Activated CD8-positive, alpha-beta memory T cell treated with anti-CD3 and anti-CD28 coated beads for 4 hours (primary cell): ENCODE measurements at regions not wholly inside any gene's neighbourhood (a gene's known extent, or its start where the extent isn't known, plus 50 kb on each side); places are given as distances from the start of the nearest gene placed in this dataset.
"Not testable (repeated sequence)": the region's sequence is repeated elsewhere in the genome, so short reads cannot be mapped to it uniquely, and the experiment has no call there.

Experiments used
- DNase-seq, 2 donors: peaks; one replicate each; pipeline ENCODE4 v3.0.0-alpha.2; 2020; ENCODE audit warnings: low read depth in 2 of 2

GRCh38 chr10:9275861-9276260 is 1221.4 kb downstream of the GATA3 start:
- DNase-seq = no peak

GRCh38 chr10:9285690-9286089 is 1231.2 kb downstream of the GATA3 start:
- DNase-seq = no peak

DNA sequence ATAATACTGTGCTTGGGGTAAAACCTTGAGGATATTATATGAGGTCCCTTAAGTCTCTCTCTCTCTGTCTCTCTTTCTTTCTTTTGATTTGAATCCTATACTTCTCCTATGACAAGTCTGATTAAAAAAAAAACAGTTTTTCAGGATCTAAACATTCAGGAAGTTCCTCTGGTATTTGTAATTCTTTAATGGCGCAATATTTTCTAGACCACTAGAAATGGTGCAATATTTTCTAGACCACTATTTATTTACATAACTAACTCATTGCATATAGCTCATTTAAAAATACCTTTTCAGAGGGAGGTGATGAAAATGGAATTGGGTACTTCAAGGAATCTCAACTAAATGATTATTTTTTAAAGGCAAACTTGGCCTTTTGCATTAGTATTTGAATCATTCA is 1235.3 kb downstream of the GATA3 start:
- DNase-seq = no peak

GRCh38 chr10:9291081-9291480 is 1236.6 kb downstream of the GATA3 start:
- DNase-seq = no peak

GRCh38 chr10:9294132-9294663 is 1239.7 kb downstream of the GATA3 start:
- no peak for DNase-seq

DNA sequence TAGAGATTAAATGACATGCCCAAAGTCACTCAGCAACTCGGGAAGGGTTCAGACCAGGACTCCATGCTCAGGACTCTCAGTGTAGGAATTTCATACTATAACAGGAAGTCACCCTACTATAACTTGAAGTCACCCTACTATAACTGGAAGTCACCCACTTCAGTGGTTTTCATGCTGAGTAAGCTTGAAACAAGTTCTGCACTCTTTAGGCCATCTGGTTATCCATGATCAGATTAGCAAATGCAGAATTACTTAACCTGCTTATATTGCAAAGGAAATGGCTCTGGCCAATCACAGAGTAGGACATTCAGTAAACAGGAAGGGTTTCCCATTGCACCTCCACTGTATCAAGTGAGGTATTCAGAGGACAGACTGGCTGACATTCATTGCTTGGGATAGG is 1240.4 kb downstream of the GATA3 start:
- DNase-seq = no peak

GRCh38 chr10:9296190-9296589 is 1241.7 kb downstream of the GATA3 start:
- DNase-seq = no peak

GRCh38 chr10:9297580-9297979 is 1243.1 kb downstream of the GATA3 start:
- no peak for DNase-seq

DNA sequence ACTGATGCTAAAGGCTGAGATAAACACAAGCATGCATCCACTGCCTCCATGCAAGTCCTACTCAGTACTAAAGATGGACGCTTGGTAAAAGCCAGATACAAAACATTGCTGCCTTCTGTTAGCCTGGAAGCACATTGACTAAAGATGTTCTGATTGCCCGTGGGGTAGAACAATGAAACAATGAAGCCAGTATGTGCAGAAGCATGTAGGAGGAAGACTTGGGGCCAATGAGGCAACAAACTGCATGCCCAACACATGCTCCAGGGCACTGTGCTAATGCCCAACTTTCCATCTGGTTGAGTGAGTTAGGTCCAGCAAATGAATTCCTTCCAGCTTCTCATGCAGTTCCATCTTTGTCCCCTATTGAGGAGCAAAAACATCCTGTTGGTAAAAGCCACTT is 1245.5 kb downstream of the GATA3 start:
- DNase-seq = no peak

GRCh38 chr10:9301148-9301547 is 1246.7 kb downstream of the GATA3 start:
- no peak for DNase-seq

- DNase-seq = no peak
Observed at GRCh38 chr10:9301554-9301953, 1247.1 kb downstream of the GATA3 start.

GRCh38 chr10:9302140-9302746 is 1247.8 kb downstream of the GATA3 start:
- DNase-seq = no peak

DNA sequence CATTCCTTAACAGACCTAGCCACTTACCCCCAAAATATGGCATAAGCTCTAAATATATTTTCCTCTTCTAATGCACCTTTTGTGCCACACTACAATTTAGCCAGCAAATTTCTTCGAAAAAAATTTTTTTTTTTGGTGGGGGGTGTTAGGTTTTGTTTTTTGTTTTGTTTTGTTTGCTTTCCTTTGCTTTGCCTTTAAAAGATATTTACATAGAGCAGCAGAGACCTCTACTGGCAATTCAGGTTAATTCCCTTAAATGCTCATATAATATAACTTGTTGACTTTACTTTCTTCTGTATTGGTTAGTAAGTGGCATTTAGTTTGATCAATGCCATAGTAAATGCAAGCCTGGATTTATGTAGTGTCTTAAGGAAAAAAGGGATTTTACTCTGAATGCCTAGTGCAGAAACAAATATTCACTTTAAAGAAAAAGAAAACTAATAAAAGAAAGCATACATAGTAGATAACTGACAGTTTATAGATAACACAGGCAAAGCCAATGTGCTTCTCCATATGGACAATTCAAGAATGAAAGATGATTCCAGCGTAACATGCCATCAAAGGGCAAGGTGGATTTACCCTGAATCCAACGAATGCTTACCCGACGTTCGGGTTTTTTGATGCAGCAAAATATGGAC is 1250.6 kb downstream of the GATA3 start:
- no peak for DNase-seq

DNA sequence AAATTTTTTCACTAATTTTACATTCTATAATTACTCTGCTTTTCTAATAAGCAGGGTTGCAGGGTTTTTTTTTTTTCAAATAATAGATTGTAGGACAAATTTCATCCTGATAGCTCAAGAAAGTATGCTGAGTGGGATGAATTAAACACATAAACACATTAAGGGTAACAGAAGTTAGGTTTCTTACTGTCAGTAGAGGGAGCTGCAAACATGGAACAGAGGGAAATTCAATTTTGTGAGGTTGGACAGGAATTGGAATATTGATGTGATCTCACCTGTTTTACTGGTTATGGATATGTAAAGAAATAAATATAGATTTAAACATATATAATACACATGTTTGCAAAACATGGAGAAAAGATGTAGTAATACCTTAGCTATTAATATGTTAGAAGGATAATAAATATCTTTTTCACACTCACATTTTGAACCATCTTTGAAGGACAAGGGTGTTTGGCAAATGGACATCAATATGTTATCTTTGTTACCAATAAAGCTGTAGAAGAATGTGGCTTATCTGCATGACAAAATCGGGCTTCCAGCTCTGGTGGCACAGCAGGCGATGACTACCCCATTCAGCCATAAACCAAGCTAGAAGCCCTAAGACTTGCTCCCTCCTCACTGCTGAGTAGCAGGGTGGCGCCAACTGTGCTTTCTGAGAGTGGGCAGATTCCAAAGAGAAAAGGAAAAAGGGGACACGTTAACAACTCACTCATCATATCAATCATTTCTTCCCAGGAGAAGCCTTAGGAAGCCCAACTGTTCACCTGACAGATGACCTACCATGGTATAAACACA is 1257.4 kb downstream of the GATA3 start:
- DNase-seq = no peak

GRCh38 chr10:9315292-9315691 is 1260.8 kb downstream of the GATA3 start:
- DNase-seq = no peak

DNA sequence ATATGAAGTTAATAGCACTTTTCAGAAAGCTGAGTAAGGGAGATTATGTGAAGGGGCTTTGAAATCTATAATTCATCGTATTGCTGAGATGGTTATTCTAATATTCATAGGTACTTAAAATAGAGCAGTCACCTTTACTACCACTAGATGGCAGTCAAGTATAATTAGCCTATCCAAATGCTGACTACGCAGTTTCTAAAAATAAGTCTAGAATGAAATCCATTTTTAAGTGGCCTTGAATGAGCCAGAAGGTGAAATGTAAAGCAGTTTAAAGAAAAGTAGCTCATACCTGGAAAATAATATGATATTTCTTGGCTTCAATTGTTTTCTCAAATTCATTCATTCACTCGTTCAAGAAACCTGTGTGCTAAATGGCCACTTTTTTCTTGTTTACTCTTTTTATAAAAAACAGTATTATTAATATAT is 1277.1 kb downstream of the GATA3 start:
- no peak for DNase-seq

- DNase-seq = no peak
Observed at GRCh38 chr10:9334270-9334669, 1279.8 kb downstream of the GATA3 start.

GRCh38 chr10:9339716-9340115 is 1285.2 kb downstream of the GATA3 start:
- DNase-seq = no peak

DNA sequence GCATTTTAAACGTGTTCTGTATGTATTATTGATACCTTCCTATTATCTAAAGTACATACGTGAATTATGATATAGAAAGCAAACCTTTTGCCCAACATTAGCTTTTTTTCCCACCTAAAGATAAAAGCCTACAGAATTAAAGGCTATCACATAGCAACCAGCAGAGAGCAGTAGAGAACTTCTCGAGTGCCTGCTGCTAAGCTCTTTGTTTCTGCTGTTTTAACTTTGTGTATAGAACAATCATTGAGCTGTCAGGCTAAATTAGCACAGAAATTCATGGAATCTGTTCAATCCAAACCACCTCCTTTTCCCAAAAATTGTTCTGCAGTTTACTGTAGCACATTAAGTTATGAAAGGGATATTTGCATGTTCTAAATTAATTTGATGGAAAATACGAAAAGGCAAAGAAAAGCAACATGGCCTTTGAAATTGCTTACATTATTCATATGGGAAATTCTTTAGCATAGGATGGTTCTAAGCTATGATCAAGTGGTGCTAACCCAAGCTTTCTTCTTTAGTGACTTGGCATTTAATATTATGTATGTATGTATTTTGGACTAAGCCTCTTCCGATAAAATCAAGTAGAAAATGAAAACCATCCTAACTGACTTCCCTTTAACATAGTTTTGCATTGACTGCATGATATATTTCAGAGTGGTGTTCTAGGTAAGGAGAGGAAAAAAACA is 1288.5 kb downstream of the GATA3 start:
- no peak for DNase-seq

DNA sequence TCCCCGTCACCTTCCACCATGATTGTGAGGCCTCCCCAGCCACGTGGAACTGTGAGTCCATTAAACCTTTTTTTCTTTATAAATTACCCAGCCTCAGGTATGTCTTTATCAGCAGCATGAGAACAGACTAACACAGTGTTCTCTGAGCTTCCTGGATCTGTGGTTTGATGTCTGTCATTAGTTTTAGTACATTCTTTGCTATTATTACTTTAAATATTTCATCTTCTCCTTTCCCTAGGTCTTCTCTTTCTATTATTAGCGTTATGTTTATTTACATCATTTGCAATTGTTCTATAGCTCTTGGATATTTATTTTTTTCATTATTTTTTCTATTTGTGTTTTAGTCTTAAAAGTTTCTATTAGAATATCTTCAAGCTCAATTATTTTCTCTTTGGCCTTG is 1293.4 kb downstream of the GATA3 start:
- DNase-seq = not testable (repeated sequence)

- DNase-seq = no peak
Observed at GRCh38 chr10:9357471-9357870, 1303.0 kb downstream of the GATA3 start.

DNA sequence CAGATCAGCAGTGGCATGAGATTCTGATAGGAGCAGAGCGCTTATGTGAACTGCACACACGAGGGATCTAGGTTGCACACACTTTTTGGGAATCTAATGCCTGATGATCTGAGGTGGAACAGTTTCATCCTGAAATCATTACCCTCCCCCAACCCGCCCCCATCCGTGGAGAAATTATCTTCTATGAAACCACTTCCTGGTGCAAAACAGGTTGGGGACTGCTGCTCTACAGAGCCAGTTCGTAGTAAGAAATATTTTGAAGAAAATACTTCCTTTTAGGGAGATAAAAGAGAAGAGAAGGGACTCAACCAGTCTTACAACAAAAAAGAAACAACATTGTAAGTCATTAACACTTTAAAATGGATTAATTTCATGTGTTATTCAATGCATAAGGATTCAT is 1308.2 kb downstream of the GATA3 start:
- DNase-seq = no peak
